Brain microvascular endothelial cell (primary cell): ENCODE measurements at regions not wholly inside any gene's neighbourhood (a gene's known extent, or its start where the extent isn't known, plus 50 kb on each side); places are given as distances from the start of the nearest gene placed in this dataset.

ENCODE experiments used
- DNase-seq: peaks from one replicate; pipeline ENCODE4 v3.0.0-alpha.2; 2020
- H3K27ac ChIP-seq: fragments of 250-450 bp; sonication (Bioruptor Pico); 2 replicates; pipeline ENCODE4 v1.5.1; 2020; ENCODE audit warnings: mild to moderate bottlenecking, moderate library complexity
- H3K27me3 ChIP-seq: fragments of 250-450 bp; sonication (Bioruptor Pico); replicated peaks from 2 replicates; pipeline ENCODE4 v1.5.1; 2020; ENCODE audit warnings: mild to moderate bottlenecking
- H3K36me3 ChIP-seq: fragments of 250-450 bp; sonication (Bioruptor Pico); replicated peaks from 2 replicates; pipeline ENCODE4 v1.5.1; 2020; ENCODE audit warnings: mild to moderate bottlenecking
- H3K4me3 ChIP-seq: 2 replicates; pipeline ENCODE4 v1.5.1; 2011; ENCODE audit warnings: low read depth, mild to moderate bottlenecking, control low read depth, low read length, moderate library complexity
- CTCF ChIP-seq: IDR thresholded peaks from 2 replicates; pipeline ENCODE4 v1.5.1; 2011; ENCODE audit warnings: low read depth, mild to moderate bottlenecking, moderate library complexity, low read length, control low read depth, inconsistent platforms; ENCODE audit errors: missing control alignments
- in situ Hi-C: cut with HindIII; loops from 2 replicates; pipeline ENCODE4 v1.10.0; 2017; ENCODE audit warnings: low sequenced_read_pairs, low pct_ligation_motif_present

GRCh38 chr1:229769006-229769405 is 143.0 kb downstream of the URB2 start:
- Histone ChIP-seq H3K27me3 (no peaks in the 10 kb centered on the region), H3K4me3 (no peak overlapping the region), H3K27ac (no peak overlapping the region), H3K36me3 (no peaks in the 10 kb centered on the region)
- in situ Hi-C loops = no loop called here
- no peak for TF ChIP-seq CTCF
- DNase-seq = no peak

- Histone ChIP-seq H3K4me3 (no peak overlapping the region), H3K27me3 (no peaks in the 10 kb centered on the region), H3K27ac (no peak overlapping the region), H3K36me3 (no peaks in the 10 kb centered on the region)
- TF ChIP-seq CTCF = no peak
- no peak for DNase-seq
- in situ Hi-C loops = no loop called here
These were observed 143.8 kb downstream of the URB2 start for GRCh38 chr1:229769809-229770208.

- no peaks in the 10 kb centered on the region for H3K27me3 ChIP-seq
- no peak for DNase-seq
- H3K27ac ChIP-seq = no peak overlapping the region
- TF ChIP-seq CTCF = no peak
- in situ Hi-C loops = no loop called here
- H3K36me3 ChIP-seq = no peaks in the 10 kb centered on the region
- H3K4me3 ChIP-seq = no peak overlapping the region
These were observed 152.7 kb downstream of the URB2 start for GRCh38 chr1:229778794-229779193.

GRCh38 chr1:229781453-229781852 is 155.4 kb downstream of the URB2 start:
- DNase-seq = no peak
- no peaks in the 10 kb centered on the region for H3K27me3 ChIP-seq
- no peak for TF ChIP-seq CTCF
- H3K36me3 ChIP-seq = no peaks in the 10 kb centered on the region
- H3K4me3 ChIP-seq = no peak overlapping the region
- H3K27ac ChIP-seq = no peak overlapping the region
- in situ Hi-C loops = no loop called here

GRCh38 chr1:229782469-229782868 is 156.4 kb downstream of the URB2 start:
- in situ Hi-C loops = no loop called here
- Histone ChIP-seq H3K27me3 (no peaks in the 10 kb centered on the region), H3K27ac (no peak overlapping the region), H3K36me3 (no peaks in the 10 kb centered on the region), H3K4me3 (no peak overlapping the region)
- no peak for TF ChIP-seq CTCF
- no peak for DNase-seq

GRCh38 chr1:229784834-229785233 is 158.8 kb downstream of the URB2 start:
- H3K27me3 ChIP-seq = no peaks in the 10 kb centered on the region
- in situ Hi-C loops = no loop called here

More at GRCh38 chr1:229784834-229785233, 158.8 kb downstream of the URB2 start:
- Histone ChIP-seq H3K4me3 (no peak overlapping the region), H3K27ac (no peak overlapping the region), H3K36me3 (no peaks in the 10 kb centered on the region)
- DNase-seq = no peak
- TF ChIP-seq CTCF = no peak
